ENCODE measurements at regions not wholly inside any gene's neighbourhood (a gene's known extent, or its start where the extent isn't known, plus 50 kb on each side); places are given as distances from the start of the nearest gene placed in this dataset.

DNA sequence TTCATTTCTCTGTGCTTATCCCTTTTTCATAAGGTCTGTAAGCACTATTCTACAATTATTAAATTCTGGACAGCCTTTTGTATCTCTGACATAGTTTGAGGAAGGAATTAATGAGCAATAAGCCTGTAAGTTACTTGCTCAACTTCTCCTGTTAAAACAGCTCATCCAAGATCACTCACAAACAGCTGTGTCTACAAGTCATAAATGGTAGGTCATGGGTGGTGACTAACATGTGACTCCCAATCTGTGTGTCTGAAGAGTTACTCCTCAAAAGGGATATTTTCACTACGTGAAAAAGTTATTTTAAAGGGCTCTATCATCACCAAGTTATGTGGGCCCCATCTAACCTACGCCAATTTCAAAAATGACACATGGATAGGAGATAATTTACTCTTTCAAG lies 145.2 kb upstream of the CBLB start:
- H3K27me3 Mint-ChIP-seq (ENCODE audit: low read depth), result no peaks in the 10 kb centered on the region
- no peak overlapping the region for H3K4me3 Mint-ChIP-seq
- TF ChIP-seq, protein P1, sequence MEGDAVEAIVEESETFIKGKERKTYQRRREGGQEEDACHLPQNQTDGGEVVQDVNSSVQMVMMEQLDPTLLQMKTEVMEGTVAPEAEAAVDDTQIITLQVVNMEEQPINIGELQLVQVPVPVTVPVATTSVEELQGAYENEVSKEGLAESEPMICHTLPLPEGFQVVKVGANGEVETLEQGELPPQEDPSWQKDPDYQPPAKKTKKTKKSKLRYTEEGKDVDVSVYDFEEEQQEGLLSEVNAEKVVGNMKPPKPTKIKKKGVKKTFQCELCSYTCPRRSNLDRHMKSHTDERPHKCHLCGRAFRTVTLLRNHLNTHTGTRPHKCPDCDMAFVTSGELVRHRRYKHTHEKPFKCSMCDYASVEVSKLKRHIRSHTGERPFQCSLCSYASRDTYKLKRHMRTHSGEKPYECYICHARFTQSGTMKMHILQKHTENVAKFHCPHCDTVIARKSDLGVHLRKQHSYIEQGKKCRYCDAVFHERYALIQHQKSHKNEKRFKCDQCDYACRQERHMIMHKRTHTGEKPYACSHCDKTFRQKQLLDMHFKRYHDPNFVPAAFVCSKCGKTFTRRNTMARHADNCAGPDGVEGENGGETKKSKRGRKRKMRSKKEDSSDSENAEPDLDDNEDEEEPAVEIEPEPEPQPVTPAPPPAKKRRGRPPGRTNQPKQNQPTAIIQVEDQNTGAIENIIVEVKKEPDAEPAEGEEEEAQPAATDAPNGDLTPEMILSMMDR (IDR thresholded peaks at IDR 0.05; ENCODE audit: unreplicated experiment in 3 of 3), result no peak
- H3K27ac Mint-ChIP-seq, result peak overlapping the region in 1 of 3 experiments; percentile 19
- H3K9me3 Mint-ChIP-seq, result peaks cover 2% of the 10 kb centered on the region
- H3K36me3 Mint-ChIP-seq (ENCODE audit: low read depth), result no peaks in the 10 kb centered on the region
- peaks cover 2% of the 10 kb centered on the region for H3K4me1 Mint-ChIP-seq

- TF ChIP-seq, protein P1 (IDR thresholded peaks at IDR 0.05; ENCODE audit: unreplicated experiment in 3 of 3), result no peak
- H3K27me3 Mint-ChIP-seq (ENCODE audit: low read depth), result no peaks in the 10 kb centered on the region
- no peaks in the 10 kb centered on the region for H3K4me1 Mint-ChIP-seq
- H3K9me3 Mint-ChIP-seq, result peaks cover 2% of the 10 kb centered on the region
- H3K27ac Mint-ChIP-seq, result peak overlapping the region in 1 of 3 experiments; percentile 19
- H3K4me3 Mint-ChIP-seq, result no peak overlapping the region
- no peaks in the 10 kb centered on the region for H3K36me3 Mint-ChIP-seq (ENCODE audit: low read depth)
These were observed 145.7 kb upstream of the CBLB start for GRCh38 chr3:106014518-106014917.

- Mint-ChIP-seq H3K36me3 (ENCODE audit: low read depth) (no peaks in the 10 kb centered on the region), H3K27me3 (ENCODE audit: low read depth) (no peaks in the 10 kb centered on the region), H3K4me3 (no peak overlapping the region), H3K4me1 (no peaks in the 10 kb centered on the region), H3K9me3 (peaks cover 2% of the 10 kb centered on the region), H3K27ac (no peak overlapping the region)
- TF ChIP-seq, protein P1 (IDR thresholded peaks at IDR 0.05; ENCODE audit: unreplicated experiment in 3 of 3), result no peak
These were observed 146.2 kb upstream of the CBLB start for GRCh38 chr3:106014971-106015370.

GRCh38 chr3:106018102-106018501 lies 149.3 kb upstream of the CBLB start:
- no peak overlapping the region for H3K4me3 Mint-ChIP-seq
- H3K4me1 Mint-ChIP-seq, result no peaks in the 10 kb centered on the region
- H3K36me3 Mint-ChIP-seq (ENCODE audit: low read depth), result no peaks in the 10 kb centered on the region
- H3K9me3 Mint-ChIP-seq, result peaks cover 2% of the 10 kb centered on the region
- no peaks in the 10 kb centered on the region for H3K27me3 Mint-ChIP-seq (ENCODE audit: low read depth)
- no peak overlapping the region for H3K27ac Mint-ChIP-seq
- TF ChIP-seq, protein P1 (IDR thresholded peaks at IDR 0.05; ENCODE audit: unreplicated experiment in 3 of 3), result no peak

DNA sequence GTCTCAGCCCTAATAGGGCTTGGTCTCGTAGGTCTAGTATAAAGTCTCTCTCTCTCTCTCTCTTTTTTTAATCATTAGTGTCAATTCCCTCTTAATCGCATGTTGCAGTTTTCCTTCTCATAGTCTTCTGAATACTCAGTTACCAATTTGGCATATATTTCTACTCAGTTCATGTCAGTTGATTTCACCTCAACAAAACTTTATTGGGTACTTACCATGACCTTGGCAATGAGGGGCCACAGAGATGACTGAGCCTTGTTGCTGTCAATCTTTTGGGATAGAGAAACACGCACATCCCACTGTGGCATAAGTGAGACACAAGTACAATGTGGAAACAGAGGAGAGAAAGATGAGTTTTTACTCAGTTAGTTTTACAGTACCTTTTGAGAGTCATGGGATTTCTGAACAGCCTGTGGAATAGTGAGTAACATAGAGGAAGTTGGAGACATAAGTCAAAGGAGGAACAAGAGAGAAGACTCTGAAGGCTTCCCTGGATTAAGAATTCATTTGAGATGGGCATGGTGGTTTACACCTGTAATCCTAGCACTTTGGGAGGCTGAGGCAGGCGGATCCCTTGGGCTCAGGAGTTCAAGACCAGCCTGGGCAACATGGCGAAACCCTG lies 150.2 kb upstream of the CBLB start:
- no peaks in the 10 kb centered on the region for H3K27me3 Mint-ChIP-seq (ENCODE audit: low read depth)
- H3K27ac Mint-ChIP-seq, result no peak overlapping the region
- peaks cover 2% of the 10 kb centered on the region for H3K9me3 Mint-ChIP-seq
- H3K4me1 Mint-ChIP-seq, result no peaks in the 10 kb centered on the region
- H3K36me3 Mint-ChIP-seq (ENCODE audit: low read depth), result no peaks in the 10 kb centered on the region
- no peak overlapping the region for H3K4me3 Mint-ChIP-seq
- TF ChIP-seq, protein P1 (IDR thresholded peaks at IDR 0.05; ENCODE audit: unreplicated experiment in 3 of 3), result no peak

DNA sequence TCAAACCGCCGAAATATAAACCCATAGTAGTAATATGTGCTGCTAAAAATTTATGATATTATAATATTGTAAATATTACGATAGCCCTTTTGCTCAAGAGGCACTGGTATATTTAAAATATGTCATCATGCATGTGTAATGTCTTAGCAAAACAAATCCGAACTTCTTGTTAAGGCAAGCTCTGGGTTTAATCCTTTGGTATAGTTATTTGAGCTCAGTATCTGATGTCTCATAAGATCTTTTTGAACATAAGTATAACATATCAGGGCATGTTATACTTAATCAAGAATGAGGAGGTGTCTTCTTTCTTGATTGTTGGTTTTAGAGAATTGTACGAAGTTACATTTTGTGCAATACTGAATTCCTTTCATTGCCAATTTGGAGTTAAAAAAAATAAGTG lies 154.1 kb upstream of the CBLB start:
- Mint-ChIP-seq H3K4me3 (no peak overlapping the region), H3K27me3 (ENCODE audit: low read depth) (no peaks in the 10 kb centered on the region), H3K4me1 (peaks cover 4% of the 10 kb centered on the region), H3K9me3 (no peaks in the 10 kb centered on the region), H3K36me3 (ENCODE audit: low read depth) (no peaks in the 10 kb centered on the region), H3K27ac (no peak overlapping the region)
- TF ChIP-seq, protein P1 (IDR thresholded peaks at IDR 0.05; ENCODE audit: unreplicated experiment in 3 of 3), result no peak
